Stimulated activated CD8-positive, alpha-beta memory T cell treated with anti-CD3 and anti-CD28 coated beads, Interleukin-7, amount 100 ng/mL, for 48 hours (primary cell): ENCODE measurements at regions not wholly inside any gene's neighbourhood (a gene's known extent, or its start where the extent isn't known, plus 50 kb on each side); places are given as distances from the start of the nearest gene placed in this dataset.
A peak's percentile ranks its signal among the peaks of the same experiment; 100 is the strongest.

ENCODE experiments used
- DNase-seq, 2 donors: peaks; one replicate each; pipeline ENCODE4 v3.0.0-alpha.2; 2020; ENCODE audit warnings: low read depth in 1 of 2; ENCODE audit errors: extremely low read depth in 1 of 2

GRCh38 chr22:23522623-23523251 is 57.4 kb downstream of the IGLL1 start:
- DNase-seq, result no peak

- peak; percentile 69 to 70 for DNase-seq
These were observed 58.5 kb downstream of the IGLL1 start for GRCh38 chr22:23521441-23522113.

DNA sequence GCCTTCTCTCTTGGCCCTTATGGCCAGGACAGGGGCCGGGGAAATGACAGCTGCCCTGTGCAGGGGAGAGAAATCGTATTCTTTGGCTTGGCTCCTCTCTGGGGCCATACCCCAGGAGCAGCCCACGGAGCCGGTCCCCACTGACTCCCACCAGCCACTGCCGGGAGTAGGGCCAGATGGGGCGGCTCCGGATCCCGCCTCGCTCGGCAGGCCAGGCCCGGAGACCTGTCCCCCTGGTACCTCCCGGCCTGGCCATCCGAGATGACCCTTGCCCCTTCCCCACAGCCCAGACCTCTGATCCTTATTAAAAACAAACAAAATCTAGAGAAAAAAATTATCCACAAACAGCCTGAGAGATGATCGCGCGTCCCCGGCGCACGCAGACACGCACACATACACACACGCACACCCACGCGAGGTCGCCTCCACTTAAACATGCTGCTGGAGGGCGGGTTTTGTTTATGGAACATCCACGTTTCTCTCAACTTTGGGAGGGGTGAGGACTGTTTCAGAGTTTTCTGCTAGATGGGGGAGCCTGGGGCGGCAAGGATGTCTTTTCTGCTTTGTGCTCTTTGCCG is 59.1 kb downstream of the IGLL1 start:
- no peak for DNase-seq

DNA sequence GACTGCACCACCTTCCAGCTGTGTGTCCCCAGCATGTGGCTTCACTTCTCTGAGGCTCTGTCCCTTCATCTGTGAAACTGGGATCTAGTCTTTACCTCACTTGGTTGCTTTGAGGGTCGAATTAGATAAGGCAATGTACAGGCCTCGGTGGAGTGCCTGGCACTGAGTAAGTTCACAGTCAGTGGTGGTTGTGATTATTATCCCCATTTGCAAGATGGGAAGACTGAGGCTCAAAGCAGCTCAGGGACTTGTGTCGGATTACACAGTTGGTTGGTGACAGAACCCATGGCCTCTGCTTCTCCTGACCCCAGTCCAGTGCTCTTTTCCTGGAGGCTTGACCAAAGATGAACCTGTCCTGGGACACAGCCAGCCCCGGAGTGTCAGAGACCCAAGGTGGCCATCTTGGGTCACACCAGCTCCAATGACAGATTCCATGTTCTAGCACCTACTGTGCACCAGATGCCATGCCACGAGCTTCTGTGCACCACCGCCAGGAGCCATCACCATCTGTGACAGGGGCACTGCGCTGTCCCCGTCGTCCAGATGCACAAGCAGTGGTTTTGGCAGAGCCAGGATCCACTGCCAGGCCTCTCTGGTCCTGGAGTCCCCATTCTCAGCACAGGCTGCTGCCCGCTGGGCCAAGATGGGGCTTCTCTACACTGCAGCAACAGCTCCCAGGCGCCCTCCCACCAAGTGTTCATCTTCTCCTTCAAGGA is 60.5 kb downstream of the IGLL1 start:
- DNase-seq, result no peak

GRCh38 chr22:23518376-23519187 is 61.5 kb downstream of the IGLL1 start:
- DNase-seq, result no peak

GRCh38 chr22:23517804-23518375 is 62.2 kb downstream of the IGLL1 start:
- DNase-seq, result no peak

GRCh38 chr22:23516304-23516703 is 63.8 kb downstream of the IGLL1 start:
- no peak for DNase-seq

DNA sequence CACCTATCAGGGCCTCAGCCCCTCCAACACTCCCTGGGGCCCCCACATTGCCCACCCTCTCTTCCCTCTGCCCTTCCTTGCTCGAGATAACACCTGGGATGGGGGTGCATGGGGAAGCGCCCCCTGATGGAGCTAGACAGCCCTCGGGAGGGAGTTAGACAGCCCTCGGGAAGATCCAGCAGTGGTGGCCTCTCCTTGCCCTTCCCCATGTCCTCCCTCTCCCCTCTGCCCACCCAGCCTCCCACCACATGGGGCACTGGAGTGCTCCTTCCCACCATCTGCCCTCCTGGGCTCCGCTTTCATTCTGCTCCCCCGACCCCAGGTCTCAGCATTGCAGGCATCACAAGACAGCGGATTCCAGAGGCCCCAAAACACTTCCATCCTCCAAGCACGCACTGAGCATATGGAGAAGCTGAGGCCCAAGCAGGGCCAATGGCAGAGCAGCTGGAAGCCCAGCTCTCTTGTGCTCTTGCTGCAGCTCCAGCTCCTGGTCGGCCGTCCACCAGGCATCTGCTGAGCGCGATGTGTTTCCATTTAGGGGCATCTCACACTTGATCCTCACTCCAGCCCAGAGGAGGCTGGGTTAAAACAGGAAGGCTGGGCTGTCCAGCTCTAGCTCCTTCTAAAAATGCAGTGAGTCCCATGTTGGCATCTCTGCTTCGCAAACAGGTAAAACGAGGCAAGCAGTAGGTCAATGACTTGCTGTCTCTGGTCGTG is 65.6 kb downstream of the IGLL1 start:
- DNase-seq, result no peak

DNA sequence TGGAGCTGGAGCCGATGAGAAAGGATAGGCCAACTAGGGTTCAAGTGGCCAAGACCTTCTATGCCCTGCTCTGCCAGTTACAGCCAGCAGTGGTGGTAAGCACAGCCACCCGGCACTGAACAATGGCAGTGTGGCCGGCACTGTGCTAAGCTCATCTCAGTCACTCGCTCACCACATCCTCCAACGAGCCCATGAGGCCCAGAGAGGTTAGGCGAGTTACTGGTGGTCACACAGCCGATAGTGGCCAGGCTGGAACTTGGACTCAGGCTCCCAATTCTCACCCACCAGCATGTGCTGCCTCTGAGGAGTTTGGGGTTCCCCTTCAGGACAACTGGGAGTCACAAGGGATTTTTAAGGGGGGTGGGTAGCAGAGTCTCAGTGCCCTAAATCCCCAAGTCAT is 66.4 kb downstream of the IGLL1 start:
- no peak for DNase-seq

DNA sequence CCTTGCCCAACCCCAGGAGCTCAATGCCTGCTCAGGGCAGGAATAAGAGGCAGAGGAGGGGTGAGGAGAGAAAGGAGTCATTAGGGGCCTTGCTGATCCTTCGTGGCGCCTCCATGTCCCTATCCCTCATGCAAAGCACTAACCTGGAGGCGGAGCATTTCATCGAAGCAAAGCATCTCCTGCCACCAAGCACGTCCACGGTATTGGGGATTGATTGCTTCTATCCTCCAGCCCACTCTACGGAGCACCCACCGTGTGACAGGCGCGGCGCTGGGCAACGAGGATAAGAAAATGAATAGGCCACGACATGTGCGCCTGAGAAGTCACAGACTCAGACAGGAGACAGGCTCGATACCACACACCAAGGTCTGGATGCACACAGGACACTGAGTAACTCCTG is 67.0 kb downstream of the IGLL1 start:
- no peak for DNase-seq

- DNase-seq, result no peak
These were observed 67.4 kb downstream of the IGLL1 start for GRCh38 chr22:23512721-23513120.

DNA sequence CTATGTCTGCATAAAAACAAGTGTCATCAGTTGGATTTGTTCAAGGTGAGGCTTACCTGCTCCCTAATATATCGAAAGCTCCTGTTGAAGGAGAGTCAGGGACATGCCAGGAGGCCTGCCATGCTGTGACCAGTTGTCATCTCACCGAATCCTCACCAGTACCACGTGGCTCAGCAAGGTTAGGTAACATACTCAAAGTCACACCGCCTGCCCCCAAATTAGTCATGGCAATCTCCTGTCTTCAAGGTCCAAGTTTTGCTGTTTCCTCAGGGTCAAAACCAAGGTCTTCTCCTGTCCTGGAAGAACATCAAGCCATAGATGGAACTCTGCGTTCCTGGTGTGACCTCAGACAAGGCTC is 67.8 kb downstream of the IGLL1 start:
- DNase-seq, result no peak

- no peak for DNase-seq
These were observed 68.3 kb downstream of the IGLL1 start for GRCh38 chr22:23511627-23512347.

GRCh38 chr22:23509571-23510302 is 70.4 kb downstream of the IGLL1 start:
- no peak for DNase-seq

GRCh38 chr22:23504516-23504915 is 75.6 kb downstream of the IGLL1 start:
- DNase-seq, result no peak

DNA sequence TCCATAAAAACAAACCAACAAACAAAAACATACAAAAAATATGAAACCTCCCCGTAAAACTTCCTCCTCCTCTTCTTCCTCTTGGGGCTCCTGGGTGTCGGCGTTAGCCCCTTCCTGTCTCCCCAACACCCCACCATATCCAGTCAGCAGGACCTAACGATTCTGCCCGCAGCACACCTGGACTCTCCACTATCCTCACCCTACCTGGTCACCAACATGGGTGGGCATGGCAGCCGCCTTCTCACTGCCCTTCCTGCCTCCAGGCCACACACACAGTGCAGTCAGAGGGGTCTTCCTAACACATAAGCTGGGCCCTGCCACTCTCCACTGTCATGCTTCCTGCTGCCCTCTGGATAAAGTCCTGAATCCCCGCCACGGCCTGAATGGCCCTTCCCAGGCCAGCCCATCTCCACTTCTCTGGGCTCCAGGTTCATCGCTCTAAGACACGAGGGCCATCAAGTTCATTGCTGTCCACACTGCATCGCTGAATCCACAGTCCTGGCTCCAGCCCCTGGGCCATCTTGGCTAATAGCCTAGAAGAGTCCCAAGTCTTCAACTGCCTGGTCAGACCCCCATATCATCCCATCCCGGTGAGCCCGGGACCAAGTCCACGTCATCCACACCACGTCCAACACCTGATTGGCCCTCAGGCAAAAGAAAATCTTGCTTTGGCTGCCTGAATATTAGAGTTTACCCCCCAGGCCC is 76.2 kb downstream of the IGLL1 start:
- no peak for DNase-seq

DNA sequence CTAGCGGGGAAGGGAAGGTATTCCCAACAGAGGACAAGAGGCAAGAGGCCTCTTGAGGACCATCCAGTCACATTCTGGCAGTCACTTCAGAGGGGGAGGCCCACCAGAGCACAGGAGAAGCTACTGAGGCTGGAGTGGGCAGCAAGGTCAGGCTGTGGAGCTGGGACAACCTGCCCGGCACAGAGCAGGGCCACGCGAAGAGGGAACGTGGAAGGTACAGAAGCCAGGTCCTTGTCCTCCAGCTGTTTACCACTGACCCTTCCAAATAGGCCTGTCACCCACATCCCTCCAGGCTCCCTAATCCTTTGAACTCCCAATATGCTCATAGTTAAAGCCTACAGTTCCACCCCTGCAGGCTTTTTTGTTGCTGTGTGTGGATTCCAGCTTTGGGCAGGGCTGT is 76.9 kb downstream of the IGLL1 start:
- DNase-seq, result no peak

DNA sequence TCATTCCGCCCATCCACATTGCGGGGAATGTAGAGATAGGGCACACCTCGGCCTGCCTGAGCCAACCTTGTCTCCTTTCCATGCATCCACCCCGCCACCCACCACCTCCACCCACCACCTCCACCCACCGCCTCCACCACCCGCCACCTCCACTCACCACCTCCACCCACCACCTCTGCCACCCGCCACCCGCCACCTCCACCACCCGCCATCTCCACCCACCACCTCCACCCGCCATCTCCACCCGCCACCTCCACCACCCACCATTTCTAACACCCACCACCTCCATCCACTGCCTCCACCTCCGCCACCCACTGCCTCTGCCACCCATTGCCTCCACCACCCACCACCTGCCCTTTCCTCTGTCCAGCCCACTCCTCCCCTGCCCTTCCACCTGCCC is 78.4 kb downstream of the IGLL1 start:
- DNase-seq, result no peak
